GM19239 (cell line): ENCODE measurements at regions not wholly inside any gene's neighbourhood (a gene's known extent, or its start where the extent isn't known, plus 50 kb on each side); places are given as distances from the start of the nearest gene placed in this dataset.

Experiments
- DNase-seq: peaks from one replicate; pipeline ENCODE4 v3.0.0; 2011; ENCODE audit warnings: low spot score; ENCODE audit not compliant: insufficient read length
- FAIRE-seq: peaks from 2 replicates; lab custom pipeline; 2011; peaks lifted over from hg19 to GRCh38; lab: Jason Lieb, UNC

- FAIRE-seq (no peak), DNase-seq (no peak)
Measured at GRCh38 chr22:49595465-49596078, 232.1 kb downstream of the BRD1 start.

- DNase-seq (no peak), FAIRE-seq (no peak)
Measured at GRCh38 chr22:49594078-49594477, 233.6 kb downstream of the BRD1 start.

GRCh38 chr22:49593509-49593908 lies 234.2 kb downstream of the BRD1 start:
- FAIRE-seq (no peak), DNase-seq (no peak)

- FAIRE-seq: no peak
- DNase-seq: no peak
Measured at GRCh38 chr22:49592780-49593501, 234.7 kb downstream of the BRD1 start.

DNA sequence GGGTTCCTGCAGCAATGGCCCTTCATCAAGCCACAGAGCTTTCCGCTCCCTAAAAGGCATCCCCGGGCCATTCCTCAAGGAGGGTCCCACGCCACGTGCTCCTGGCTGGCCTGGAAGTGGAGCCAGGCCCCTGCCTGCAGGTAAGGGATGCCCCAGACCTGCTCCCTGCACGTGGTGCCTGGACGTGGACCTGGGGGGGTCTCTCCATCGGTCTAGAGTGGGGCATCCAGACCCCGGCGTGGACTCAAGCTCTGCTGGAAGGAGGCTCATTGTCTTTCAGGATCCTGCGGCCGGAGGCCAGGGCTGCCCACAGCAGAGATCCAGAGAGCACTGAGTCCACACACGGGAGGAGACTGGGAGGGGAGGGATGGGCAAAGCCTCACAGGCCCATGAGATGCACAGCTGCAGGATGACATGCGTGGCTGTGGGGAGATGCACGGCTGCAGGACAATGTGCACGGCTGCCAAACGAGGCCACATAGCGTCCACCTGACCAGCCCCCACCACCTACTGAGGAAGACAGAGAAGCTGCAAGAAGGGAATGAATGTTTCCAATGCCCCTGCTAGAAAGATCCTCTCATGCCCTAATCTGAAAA lies 236.7 kb downstream of the BRD1 start:
- FAIRE-seq (no peak), DNase-seq (no peak)

DNA sequence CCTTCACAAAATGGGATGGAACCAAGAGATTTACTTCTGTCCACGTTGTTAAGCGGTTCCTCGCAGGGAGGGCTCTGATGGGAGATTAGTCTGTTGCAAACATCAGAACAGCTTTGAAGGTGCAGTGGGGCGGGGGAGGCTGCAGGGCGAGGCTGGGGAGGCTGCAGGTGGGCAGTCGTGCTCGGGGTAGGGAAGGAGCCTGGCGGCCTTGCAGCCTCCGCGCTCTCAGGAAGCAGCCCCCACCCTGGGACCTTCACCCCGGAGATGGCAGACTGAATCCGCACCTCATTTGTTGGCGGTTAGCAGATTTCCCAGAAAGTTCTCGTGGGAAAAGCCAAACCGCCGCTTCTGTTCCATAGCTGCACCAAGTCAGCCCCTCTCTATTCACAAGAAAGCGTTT lies 237.3 kb downstream of the BRD1 start:
- DNase-seq (no peak), FAIRE-seq (no peak)

- FAIRE-seq (no peak), DNase-seq (no peak)
Measured at GRCh38 chr22:49589811-49590210, 237.9 kb downstream of the BRD1 start.

DNA sequence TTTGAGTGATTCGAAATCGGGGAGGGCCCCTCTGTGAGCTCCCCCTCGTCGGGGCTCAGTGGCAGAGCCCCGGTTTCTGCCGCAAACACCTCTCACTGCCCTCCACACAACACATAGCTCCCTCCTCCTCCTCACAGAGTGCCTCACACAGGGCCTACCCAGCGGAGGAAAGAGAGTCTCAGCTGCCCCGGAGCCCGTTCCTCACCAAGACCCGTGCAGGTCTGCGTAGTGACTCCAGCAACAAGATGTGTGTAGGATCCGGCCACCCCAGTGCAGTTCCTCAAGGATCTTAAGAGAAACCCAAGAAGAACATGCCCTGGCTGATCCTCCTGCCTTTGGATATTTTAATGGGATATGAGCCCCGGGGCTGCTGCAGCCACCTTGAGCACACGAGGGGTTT lies 238.4 kb downstream of the BRD1 start:
- DNase-seq (no peak), FAIRE-seq (no peak)

GRCh38 chr22:49588739-49589138 lies 238.9 kb downstream of the BRD1 start:
- DNase-seq (no peak), FAIRE-seq (no peak)

GRCh38 chr22:49587987-49588386 lies 239.7 kb downstream of the BRD1 start:
- no peak for DNase-seq
- FAIRE-seq: no peak

GRCh38 chr22:49587421-49587820 lies 240.3 kb downstream of the BRD1 start:
- no peak for FAIRE-seq

DNA sequence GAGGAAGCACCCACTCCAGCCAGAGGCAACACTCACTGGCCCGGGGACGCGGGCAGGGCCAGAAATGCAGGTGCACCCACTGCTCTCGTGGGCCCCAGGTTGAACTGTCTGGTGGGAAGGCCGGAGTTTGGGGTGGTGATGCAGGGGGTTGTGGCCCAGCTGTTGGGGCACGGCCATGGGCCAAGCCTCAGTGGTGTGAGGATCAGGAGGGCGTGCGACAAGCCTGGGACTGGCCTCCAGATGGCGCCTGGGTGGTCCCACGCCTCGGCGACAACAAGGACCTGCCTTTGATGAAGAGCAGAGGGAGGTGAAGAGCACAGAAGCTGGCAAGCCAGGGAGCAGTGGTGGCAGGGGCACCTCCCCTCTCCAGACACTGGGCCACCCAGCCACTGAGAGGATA lies 240.8 kb downstream of the BRD1 start:
- no peak for DNase-seq
- FAIRE-seq: no peak

More at GRCh38 chr22:49587421-49587820, 240.3 kb downstream of the BRD1 start:
- no peak for DNase-seq

DNA sequence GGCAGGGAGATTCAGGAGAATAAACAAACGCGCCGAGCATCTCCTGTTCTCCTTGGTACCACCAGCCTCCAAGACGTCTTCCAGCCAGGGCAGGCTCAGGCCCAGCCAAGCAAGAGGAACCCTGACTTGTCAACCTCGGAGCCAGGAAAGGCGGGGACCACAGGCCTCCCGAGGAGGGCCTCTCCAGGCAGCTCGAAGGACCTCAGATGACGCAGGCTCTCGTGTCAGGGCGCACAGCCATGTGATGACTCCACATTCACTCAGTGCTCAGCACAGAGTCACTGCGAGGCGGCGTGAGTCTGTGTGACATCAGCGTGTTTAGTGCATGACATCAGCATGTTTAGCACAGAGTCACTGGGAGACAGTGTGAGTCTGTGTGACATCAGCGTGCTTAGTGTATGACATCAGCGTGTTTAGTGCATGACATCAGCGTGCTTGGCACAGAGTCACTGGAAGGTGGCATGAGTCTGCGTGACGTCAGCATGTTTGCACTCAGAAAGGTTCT lies 241.4 kb downstream of the BRD1 start:
- FAIRE-seq (no peak), DNase-seq (no peak)

DNA sequence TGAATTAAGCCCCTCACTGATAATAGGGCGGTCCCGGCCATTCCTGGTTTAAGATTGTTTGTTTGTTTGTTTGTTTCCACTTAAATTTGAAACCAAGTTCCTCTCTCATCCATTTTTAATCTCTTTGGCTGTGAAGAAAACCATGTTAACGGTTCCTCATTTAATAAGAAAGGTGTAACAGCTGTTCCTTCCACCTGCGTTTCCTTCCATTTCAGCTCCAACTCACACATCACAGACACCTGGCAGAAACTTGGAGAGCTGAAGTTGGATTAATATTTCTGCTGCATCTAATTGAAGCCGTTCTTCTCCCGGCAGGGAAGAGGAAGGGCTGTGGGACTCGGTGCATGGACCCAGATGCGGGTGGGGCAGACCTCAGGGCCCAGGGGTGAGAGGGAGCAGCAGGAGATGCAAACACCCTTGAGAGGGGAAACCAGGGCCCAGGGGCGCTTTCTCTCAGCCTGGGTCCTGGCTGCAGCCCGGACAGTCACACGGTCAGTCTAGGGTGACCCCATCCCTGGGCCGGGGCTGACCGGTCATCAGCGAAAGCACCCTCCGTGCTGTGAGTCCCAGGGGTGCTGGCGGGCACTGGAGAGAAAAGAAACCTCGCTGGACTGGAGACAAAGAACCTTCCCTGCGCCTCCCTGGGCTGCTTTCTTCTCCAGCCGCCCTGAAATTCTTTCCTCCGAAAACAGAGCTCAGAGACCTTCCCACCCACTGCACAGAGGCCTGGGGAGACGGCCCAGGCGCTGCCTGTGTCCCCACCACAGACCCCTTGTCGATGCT lies 242.0 kb downstream of the BRD1 start:
- FAIRE-seq (no peak), DNase-seq (no peak)

GRCh38 chr22:49583886-49584505 lies 243.7 kb downstream of the BRD1 start:
- no peak for FAIRE-seq
- no peak for DNase-seq

GRCh38 chr22:49583341-49583740 lies 244.3 kb downstream of the BRD1 start:
- DNase-seq (no peak), FAIRE-seq (no peak)

DNA sequence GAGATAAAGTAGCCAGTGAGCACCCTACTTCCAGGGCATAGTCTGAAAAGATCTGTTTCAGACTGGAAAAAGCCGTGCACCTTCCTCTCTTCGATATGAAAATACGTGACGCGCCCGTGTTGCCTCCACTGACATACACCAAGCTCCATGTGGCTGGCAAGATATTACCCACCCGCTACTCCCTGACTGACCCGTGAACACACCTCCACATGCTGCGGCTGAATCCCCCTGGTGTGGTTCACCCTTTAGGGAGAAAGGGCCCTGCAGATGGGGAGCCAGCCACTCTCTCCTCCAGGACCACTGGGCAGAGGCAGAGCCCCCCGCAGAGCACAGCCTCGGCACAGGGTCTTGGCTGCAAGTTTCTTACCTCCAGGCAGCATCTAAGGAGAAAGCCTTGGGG lies 245.0 kb downstream of the BRD1 start:
- FAIRE-seq (no peak), DNase-seq (no peak)

- DNase-seq: no peak
- FAIRE-seq: no peak
Measured at GRCh38 chr22:49582181-49582580, 245.5 kb downstream of the BRD1 start.

- DNase-seq (no peak), FAIRE-seq (no peak)
Measured at GRCh38 chr22:49580024-49580423, 247.6 kb downstream of the BRD1 start.
